K562 (cell line): ENCODE measurements at regions not wholly inside any gene's neighbourhood (a gene's known extent, or its start where the extent isn't known, plus 50 kb on each side); places are given as distances from the start of the nearest gene placed in this dataset.

Experiments used
- ATAC-seq: fragments of 200-7000 bp; cut with Tn5 transposase; 3 replicates; pipeline ENCODE4 v1.9.1; 2020; ENCODE audit warnings: moderate library complexity
- BruUV-seq: library from RNA; stranded (reverse); fragments of 400-500 nt; replicated peaks from 2 replicates; lab custom pipeline; 2021; lab: Mats Ljungman, UMichigan
- CTCF ChIA-PET: fragments of 300-600 bp; formaldehyde crosslinking; extraction: SDS; loops from one replicate; lab custom pipeline; 2021; ENCODE audit warnings: low intra/inter-chr PET ratio; lab: Yijun Ruan, JAX
- POLR2A ChIA-PET: fragments of 300-600, 350-650 bp; sonication (Branson Sonifier 250); formaldehyde crosslinking; extraction: SDS; loops from one replicate; lab custom pipeline; 2021; ENCODE audit warnings: antibody characterized with exemption, inconsistent platforms; lab: Yijun Ruan, JAX
- DNase-seq, 4 experiments: peaks; one replicate each; pipeline versions ENCODE4 v3.0.0 to v3.0.0-alpha.2; 2011 to 2018; ENCODE audit warnings: low spot score in 3 of 4, mixed read lengths in 3 of 4; ENCODE audit errors: extremely low read depth in 1 of 4
- FAIRE-seq: peaks from 2 replicates; lab custom pipeline; 2011; peaks lifted over from hg19 to GRCh38; lab: Jason Lieb, UNC
- H2AFZ ChIP-seq: 2 replicates; pipeline ENCODE4 v1.6.0; 2011; ENCODE audit warnings: low read depth, low read length, control low read depth, inconsistent platforms
- H3K27ac ChIP-seq: fragments of 200-600 bp; 3 replicates; pipeline ENCODE4 v1.8.0; 2011; ENCODE audit warnings: low read depth, mild to moderate bottlenecking, control low read depth, inconsistent platforms, low read length, moderate library complexity, mixed read lengths; ENCODE audit errors: extremely low read depth
- H3K27me3 ChIP-seq, 2 experiments: fragments of 300-600 bp in 1 of 2; 2 replicates in 1 of 2; 3 replicates in 1 of 2; pipeline versions ENCODE4 v1.6.0 to v1.8.0; 2011; ENCODE audit warnings: inconsistent platforms in 2 of 2, low read length in 2 of 2, mild to moderate bottlenecking in 1 of 2, mixed read lengths in 1 of 2, moderate library complexity in 1 of 2; ENCODE audit not compliant: control insufficient read depth in 2 of 2, insufficient read depth in 2 of 2
- H3K36me3 ChIP-seq: fragments of 300-600 bp; 3 replicates; pipeline ENCODE4 v1.8.0; 2011; ENCODE audit warnings: mild to moderate bottlenecking, low read length, inconsistent platforms; ENCODE audit not compliant: control insufficient read depth, insufficient read depth
- H3K4me1 ChIP-seq, 2 experiments: fragments of 200-600 bp in 1 of 2; replicated peaks in 1 of 2; 2 replicates in 1 of 2; 3 replicates in 1 of 2; pipeline versions ENCODE4 v1.5.1 to v1.8.0; 2011; ENCODE audit warnings: inconsistent platforms in 2 of 2, low read length in 2 of 2, mild to moderate bottlenecking in 1 of 2, mixed read lengths in 1 of 2, moderate library complexity in 1 of 2; ENCODE audit not compliant: control insufficient read depth in 2 of 2, insufficient read depth in 2 of 2
- H3K4me2 ChIP-seq: 2 replicates; pipeline ENCODE4 v1.6.1; 2011; ENCODE audit warnings: low read length, control low read depth, inconsistent platforms, mixed read lengths; ENCODE audit not compliant: insufficient read depth
- H3K4me3 ChIP-seq: fragments of 200-600 bp; sonication (generic), shearing (Covaris generic); 2 replicates; pipeline ENCODE4 v1.5.1; 2016; ENCODE audit warnings: control low read depth, inconsistent platforms
- H3K79me2 ChIP-seq: fragments of 200-600 bp; 3 replicates; pipeline ENCODE4 v1.8.0; 2011; ENCODE audit warnings: low read length, inconsistent platforms; ENCODE audit not compliant: control insufficient read depth, insufficient read depth
- H3K9ac ChIP-seq, 2 experiments: 2 replicates each; pipeline versions ENCODE4 v1.6.0 to v1.6.1; 2011; ENCODE audit warnings: low read depth in 2 of 2, low read length in 2 of 2, control low read depth in 1 of 2, inconsistent platforms in 1 of 2, mild to moderate bottlenecking in 1 of 2, mixed read lengths in 1 of 2; ENCODE audit not compliant: insufficient read depth in 1 of 2
- H3K9me1 ChIP-seq: one replicate; pipeline ENCODE4 v1.6.0; 2011; ENCODE audit warnings: inconsistent platforms, mild to moderate bottlenecking, low read length, moderate library complexity; ENCODE audit not compliant: control insufficient read depth, insufficient read depth
- H3K9me3 ChIP-seq: replicated peaks from 2 replicates; pipeline ENCODE4 v1.5.1; 2011; ENCODE audit warnings: low read depth, low read length, inconsistent platforms; ENCODE audit not compliant: control insufficient read depth, insufficient read depth
- H4K20me1 ChIP-seq: replicated peaks from 2 replicates; pipeline ENCODE4 v1.6.1; 2011; ENCODE audit warnings: low read length, inconsistent platforms, mixed read lengths; ENCODE audit not compliant: control insufficient read depth, insufficient read depth
- CLOCK ChIP-seq: fragments of 250-450 bp; sonication (Bioruptor Pico); IDR thresholded peaks from 2 replicates; pipeline ENCODE4 v1.4.0; 2020; ENCODE audit warnings: mild to moderate bottlenecking, moderate library complexity, borderline replicate concordance
- ELK1 ChIP-seq: sonication (generic); formaldehyde crosslinking; IDR thresholded peaks from 2 replicates; pipeline ENCODE4 v1.8.1; 2022; ENCODE audit warnings: missing genetic modification reagents
- ELK3 ChIP-seq: fragments of 450-650 bp; formaldehyde crosslinking; IDR thresholded peaks from 2 replicates; pipeline ENCODE4 v1.4.0; 2020; ENCODE audit warnings: mild to moderate bottlenecking
- HOMEZ ChIP-seq: fragments of 250-450 bp; sonication (Bioruptor Pico); IDR thresholded peaks from 2 replicates; pipeline ENCODE4 v1.4.0; 2020; ENCODE audit warnings: mild to moderate bottlenecking, moderate library complexity
- KAT7 ChIP-seq: sonication (generic); formaldehyde crosslinking; IDR thresholded peaks from 2 replicates; pipeline ENCODE4 v1.8.0; 2022; ENCODE audit warnings: missing genetic modification reagents, mild to moderate bottlenecking, borderline replicate concordance
- MECOM ChIP-seq: fragments of 250-450 bp; sonication (Bioruptor Pico); IDR thresholded peaks from 2 replicates; pipeline ENCODE4 v1.8.0; 2022; ENCODE audit warnings: inconsistent platforms
- PHTF2 ChIP-seq: fragments of 250-450 bp; sonication (Bioruptor Pico); IDR thresholded peaks from 2 replicates; pipeline ENCODE4 v1.5.0; 2021; ENCODE audit warnings: mild to moderate bottlenecking
- PYGO2 ChIP-seq: fragments of 450-650 bp; IDR thresholded peaks from 2 replicates; pipeline ENCODE4 v1.6.1; 2016; ENCODE audit warnings: mild to moderate bottlenecking, missing genetic modification characterization, moderate library complexity, missing compliant biosample characterization
- RUNX1 ChIP-seq: sonication (generic); IDR thresholded peaks from 2 replicates; pipeline ENCODE4 v1.6.1; 2016; ENCODE audit warnings: antibody characterized with exemption, low read depth
- SIX5 ChIP-seq, 2 experiments: IDR thresholded peaks; 2 replicates each; pipeline ENCODE4 v1.6.1; 2011; ENCODE audit warnings: low read length in 2 of 2, borderline replicate concordance in 1 of 2, low read depth in 1 of 2, mild to moderate bottlenecking in 1 of 2, moderate library complexity in 1 of 2; ENCODE audit not compliant: insufficient read depth in 1 of 2
- SLC30A9 ChIP-seq: fragments of 250-450 bp; sonication (Bioruptor Pico); IDR thresholded peaks from 2 replicates; pipeline ENCODE4 v1.8.0; 2022; ENCODE audit warnings: mild to moderate bottlenecking, moderate library complexity
- TRIM28 ChIP-seq: fragments of 450-650 bp; IDR thresholded peaks from 2 replicates; pipeline ENCODE4 v1.6.1; 2017
- WGBS: fragments of 100-300 bp; shearing (Covaris generic); methylation state at CpG from one replicate; pipeline ENCODE4 v1.1.6; 2016; ENCODE audit warnings: low coverage, mixed read lengths; ENCODE audit not compliant: insufficient coverage; ENCODE audit errors: missing lambda C conversion rate; 5-methylcytosine and 5-hydroxymethylcytosine counted together
- in situ Hi-C: fragments of 300-500 bp; cut with MboI; formaldehyde crosslinking; loops from 4 replicates; pipeline ENCODE4 v1.15.0; 2018; ENCODE audit warnings: inconsistent platforms, mixed read lengths
- intact Hi-C: fragments of 100-400 bp; cut with micrococcal nuclease; formaldehyde crosslinking; loops from 2 replicates; pipeline ENCODE4 v1.14.2; 2022

GRCh38 chr17:70863436-70864248 lies 694.3 kb downstream of the KCNJ2 start:
- Histone ChIP-seq H2AFZ (no peak overlapping the region), H3K79me2 (no peaks in the 10 kb centered on the region), H3K9ac (no peak overlapping the region), H4K20me1 (no peaks in the 10 kb centered on the region), H3K4me2 (no peak overlapping the region), H3K36me3 (no peaks in the 10 kb centered on the region), H3K9me3 (no peaks in the 10 kb centered on the region; the same call in 1 of the 2 replicates), H3K4me3 (no peak overlapping the region), H3K27me3 (no peaks in the 10 kb centered on the region), H3K9me1 (no peaks in the 10 kb centered on the region), H3K27ac (no peak overlapping the region), H3K4me1 (no peaks in the 10 kb centered on the region)
- POLR2A ChIA-PET = interaction anchor here (0.6 kb wide), 1 partner anchor 252 kb away, joined by 4 read pairs; no protein-coding TSS in a partner anchor
- BruUV-seq = no TSS peak
- no peak for DNase-seq
- no peak for ATAC-seq
- in situ Hi-C loops = no loop called here
- CTCF ChIA-PET = no interaction called here
- intact Hi-C loops = no loop called here
- WGBS = under 1% methylated on average over 8 of the region's 8 CpGs
- FAIRE-seq = no peak
- TF ChIP-seq RUNX1 (no peak), ELK1 (CRISPR knock-in tag) (no peak), PYGO2 (no peak), SLC30A9 (CRISPR knock-in tag) (no peak), MECOM (CRISPR knock-in tag) (no peak), KAT7 (no peak), TRIM28 (no peak), PHTF2 (CRISPR knock-in tag) (no peak), CLOCK (CRISPR knock-in tag) (no peak), HOMEZ (no peak), SIX5 (IDR thresholded peaks at IDR 0.05; ENCODE audit: borderline replicate concordance in 1 of 2, insufficient read depth in 1 of 2, low read depth in 1 of 2, low read length in 2 of 2) (no peak), ELK3 (CRISPR knock-in tag) (no peak)
